ENCODE measurements at regions not wholly inside any gene's neighbourhood (a gene's known extent, or its start where the extent isn't known, plus 50 kb on each side); places are given as distances from the start of the nearest gene placed in this dataset.
"Not testable (repeated sequence)": the region's sequence is repeated elsewhere in the genome, so short reads cannot be mapped to it uniquely, and the experiment has no call there.

DNA sequence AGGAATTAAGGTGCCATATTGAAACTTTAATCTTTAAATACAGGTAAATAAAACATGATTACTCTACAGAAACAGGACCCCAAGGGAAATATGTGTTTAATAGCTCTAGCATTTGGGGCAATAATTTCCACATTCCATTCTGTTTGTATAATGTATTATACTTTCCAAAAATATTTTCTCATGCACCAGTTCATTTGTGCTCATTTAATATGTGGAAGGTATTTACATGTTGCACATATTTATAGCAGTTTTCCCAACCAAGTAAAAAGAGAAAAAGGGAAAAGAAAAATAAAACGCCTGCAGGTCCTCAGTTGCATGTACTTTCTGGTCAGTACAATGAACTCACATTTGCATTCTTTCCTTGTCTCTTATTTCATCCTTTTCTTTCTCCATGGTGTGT lies 129.5 kb upstream of the SULF2 start:
- TF ChIP-seq, protein P1, sequence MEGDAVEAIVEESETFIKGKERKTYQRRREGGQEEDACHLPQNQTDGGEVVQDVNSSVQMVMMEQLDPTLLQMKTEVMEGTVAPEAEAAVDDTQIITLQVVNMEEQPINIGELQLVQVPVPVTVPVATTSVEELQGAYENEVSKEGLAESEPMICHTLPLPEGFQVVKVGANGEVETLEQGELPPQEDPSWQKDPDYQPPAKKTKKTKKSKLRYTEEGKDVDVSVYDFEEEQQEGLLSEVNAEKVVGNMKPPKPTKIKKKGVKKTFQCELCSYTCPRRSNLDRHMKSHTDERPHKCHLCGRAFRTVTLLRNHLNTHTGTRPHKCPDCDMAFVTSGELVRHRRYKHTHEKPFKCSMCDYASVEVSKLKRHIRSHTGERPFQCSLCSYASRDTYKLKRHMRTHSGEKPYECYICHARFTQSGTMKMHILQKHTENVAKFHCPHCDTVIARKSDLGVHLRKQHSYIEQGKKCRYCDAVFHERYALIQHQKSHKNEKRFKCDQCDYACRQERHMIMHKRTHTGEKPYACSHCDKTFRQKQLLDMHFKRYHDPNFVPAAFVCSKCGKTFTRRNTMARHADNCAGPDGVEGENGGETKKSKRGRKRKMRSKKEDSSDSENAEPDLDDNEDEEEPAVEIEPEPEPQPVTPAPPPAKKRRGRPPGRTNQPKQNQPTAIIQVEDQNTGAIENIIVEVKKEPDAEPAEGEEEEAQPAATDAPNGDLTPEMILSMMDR (IDR thresholded peaks at IDR 0.05; ENCODE audit: insufficient read depth, low read depth, low read length) = no peak

DNA sequence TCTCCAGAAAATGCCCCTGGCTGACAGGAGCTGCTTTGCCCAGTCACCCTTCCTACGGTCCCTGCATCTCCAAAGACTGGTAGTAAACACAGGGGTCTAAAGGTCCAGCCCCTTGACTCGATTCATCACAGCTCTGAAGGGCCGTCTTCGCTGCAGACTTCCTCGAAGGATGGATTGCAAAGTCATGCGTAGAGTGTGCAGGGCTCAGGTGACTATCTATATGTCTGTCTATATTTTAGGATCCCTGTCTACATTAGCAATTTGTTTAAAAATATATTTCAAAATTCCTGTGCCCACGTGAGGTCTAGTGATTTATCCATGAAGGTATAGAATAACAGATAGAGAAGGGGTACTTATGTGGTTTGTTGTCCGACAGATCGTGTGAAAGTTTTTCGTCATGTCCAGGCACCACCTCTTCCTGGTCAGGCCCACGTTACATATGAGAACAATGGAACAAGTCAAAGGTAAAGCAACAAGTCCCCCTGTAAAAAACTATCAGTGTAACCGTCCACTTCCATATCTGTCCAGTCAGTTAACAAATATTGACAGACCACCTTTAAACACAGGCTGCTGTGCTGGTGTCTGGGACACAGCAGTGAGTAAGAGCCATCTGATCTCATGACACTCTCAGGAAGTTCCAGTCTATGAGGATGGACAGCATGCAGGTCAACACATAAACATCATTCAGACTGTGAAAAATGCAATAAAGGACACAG lies 127.7 kb upstream of the SULF2 start:
- DNase-seq (ENCODE audit: low read depth); H3K4me3 ChIP-seq (ENCODE audit: low read depth, low read length); CTCF ChIA-PET; POLR2A ChIA-PET; H3K27me3 ChIP-seq (ENCODE audit: control insufficient read depth, insufficient read depth, low read length); H3K36me3 ChIP-seq (ENCODE audit: control insufficient read depth, insufficient read depth, low read length): not testable (repeated sequence)

More for the DNA sequence above, 129.5 kb upstream of the SULF2 start:
- Histone ChIP-seq H3K36me3 (ENCODE audit: control insufficient read depth, insufficient read depth, low read length) (no peaks in the 10 kb centered on the region), H3K4me3 (ENCODE audit: low read depth, low read length) (no peak overlapping the region), H3K27me3 (ENCODE audit: control insufficient read depth, insufficient read depth, low read length) (no peaks in the 10 kb centered on the region; the same call in none of the 2 replicates)
- DNase-seq (ENCODE audit: low read depth) = no peak
- CTCF ChIA-PET = no interaction called here
- POLR2A ChIA-PET = interaction anchor here (0.7 kb wide), 1 partner anchor 381 kb away, joined by 8 read pairs; no protein-coding TSS in a partner anchor

DNA sequence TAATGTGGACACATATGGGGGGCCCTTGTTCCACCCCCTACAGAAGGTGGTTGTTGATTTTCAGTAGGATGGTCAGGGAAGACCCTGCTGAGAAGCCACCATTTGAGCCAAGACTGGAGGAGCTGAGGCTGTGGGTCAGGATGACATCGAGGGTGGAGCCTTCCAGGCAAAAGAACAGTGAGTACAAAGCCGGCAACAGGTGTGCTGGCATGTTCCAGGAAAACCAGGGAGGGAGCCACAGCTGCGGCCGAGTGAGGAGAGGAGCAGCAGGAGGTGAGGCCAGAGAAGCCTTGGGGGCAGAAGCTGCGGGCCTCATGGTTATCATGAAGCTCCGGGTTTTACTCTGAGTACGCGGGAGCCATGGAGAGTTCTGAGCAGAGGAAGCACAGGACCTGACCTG lies 126.9 kb upstream of the SULF2 start:
- H3K36me3 ChIP-seq (ENCODE audit: control insufficient read depth, insufficient read depth, low read length); H3K4me3 ChIP-seq (ENCODE audit: low read depth, low read length); POLR2A ChIA-PET; H3K27me3 ChIP-seq (ENCODE audit: control insufficient read depth, insufficient read depth, low read length); DNase-seq (ENCODE audit: low read depth): not testable (repeated sequence)
- CTCF ChIA-PET = interaction anchor here (1.2 kb wide), 1 partner anchor 708 kb away, joined by 4 read pairs; no protein-coding TSS in a partner anchor

DNA sequence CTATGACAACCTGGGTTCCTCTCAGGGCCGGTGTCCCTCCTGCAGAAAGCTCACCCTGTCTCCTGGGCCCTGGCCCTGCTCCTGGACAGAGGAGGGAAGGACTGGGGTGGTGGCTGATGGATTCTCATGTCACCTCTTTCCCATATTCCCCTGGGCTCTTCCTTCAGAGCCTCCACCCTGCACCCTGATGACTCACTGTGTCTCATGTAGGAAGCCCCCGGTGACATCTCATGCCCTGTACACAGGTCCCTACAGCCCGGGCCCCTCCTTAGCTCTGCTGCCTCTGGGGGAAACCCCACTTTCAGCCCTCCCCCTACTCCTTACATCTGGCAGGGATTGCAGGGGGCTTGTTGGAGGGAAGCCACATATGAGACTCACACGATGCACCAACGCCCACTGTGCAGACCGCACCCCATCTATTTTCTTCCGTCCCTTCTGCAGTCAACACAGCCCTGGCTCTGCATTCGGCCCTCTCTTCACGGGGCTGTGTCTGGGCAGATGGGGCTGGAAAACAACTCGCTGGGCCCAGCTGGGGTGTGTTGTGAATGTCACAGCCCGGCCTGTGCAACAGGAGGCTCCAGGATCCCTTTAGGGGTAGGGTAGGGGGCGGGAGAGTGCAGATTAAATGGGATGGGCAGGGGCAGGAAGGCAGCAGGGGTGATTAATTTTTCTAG lies 124.6 kb upstream of the SULF2 start:
- H3K4me3 ChIP-seq (ENCODE audit: low read depth, low read length); H3K27me3 ChIP-seq (ENCODE audit: control insufficient read depth, insufficient read depth, low read length); DNase-seq (ENCODE audit: low read depth); CTCF ChIA-PET; POLR2A ChIA-PET; H3K36me3 ChIP-seq (ENCODE audit: control insufficient read depth, insufficient read depth, low read length): not testable (repeated sequence)

DNA sequence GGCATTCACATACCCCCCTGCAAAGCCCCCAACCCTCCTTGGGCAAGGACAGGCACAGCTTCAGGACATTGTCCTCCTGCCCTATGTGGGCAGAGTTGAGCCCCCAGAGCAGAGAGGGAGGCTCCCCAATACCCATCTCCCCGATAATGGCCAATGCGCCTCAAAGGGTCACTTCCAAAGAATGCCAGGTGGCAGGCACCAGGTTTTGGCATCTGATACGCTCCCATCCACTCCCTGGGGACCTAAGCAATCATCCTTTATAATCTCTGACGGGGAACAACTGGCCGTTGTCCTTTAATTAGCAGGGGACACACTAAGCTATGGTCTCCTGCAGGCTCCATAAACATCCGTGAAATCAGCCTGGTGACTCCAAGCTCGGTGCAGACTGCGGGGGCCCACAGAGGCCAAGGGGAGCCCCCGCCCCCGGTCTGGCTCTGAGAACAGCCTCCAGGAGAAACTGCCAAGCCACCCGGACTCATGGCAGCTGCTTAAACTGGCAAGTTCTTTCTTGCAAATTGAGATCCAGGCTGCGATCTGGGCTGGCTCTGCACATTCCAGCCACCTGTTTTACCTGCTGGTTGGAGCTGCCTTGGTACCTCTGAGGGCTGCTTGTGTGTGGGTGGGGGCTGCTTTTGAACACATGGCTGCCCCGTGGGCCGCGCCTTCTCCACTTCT lies 123.2 kb upstream of the SULF2 start:
- H3K4me3 ChIP-seq (ENCODE audit: low read depth, low read length); POLR2A ChIA-PET; DNase-seq (ENCODE audit: low read depth); CTCF ChIA-PET; H3K36me3 ChIP-seq (ENCODE audit: control insufficient read depth, insufficient read depth, low read length); H3K27me3 ChIP-seq (ENCODE audit: control insufficient read depth, insufficient read depth, low read length): not testable (repeated sequence)

DNA sequence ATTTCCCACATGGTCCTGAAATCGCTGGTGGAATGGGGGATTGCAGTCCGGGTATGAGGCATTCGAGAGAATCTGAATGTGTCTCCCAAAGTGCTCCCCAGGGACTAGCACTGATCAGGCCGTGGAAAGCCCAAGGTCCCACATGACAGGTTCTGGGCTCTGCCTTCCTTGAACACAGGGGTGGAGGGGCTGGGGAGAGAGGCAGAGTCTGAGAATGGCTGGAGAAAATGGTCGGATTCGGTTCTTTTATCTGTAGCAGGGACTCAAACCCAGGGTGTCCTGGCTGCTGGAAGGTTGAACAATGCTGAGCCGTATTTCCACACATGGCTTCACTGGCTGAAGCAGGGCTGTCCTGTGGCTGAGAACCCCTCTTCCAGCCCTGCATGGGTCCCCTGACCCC lies 122.7 kb upstream of the SULF2 start:
- CTCF ChIA-PET; POLR2A ChIA-PET; H3K36me3 ChIP-seq (ENCODE audit: control insufficient read depth, insufficient read depth, low read length); DNase-seq (ENCODE audit: low read depth); H3K4me3 ChIP-seq (ENCODE audit: low read depth, low read length); H3K27me3 ChIP-seq (ENCODE audit: control insufficient read depth, insufficient read depth, low read length): not testable (repeated sequence)

DNA sequence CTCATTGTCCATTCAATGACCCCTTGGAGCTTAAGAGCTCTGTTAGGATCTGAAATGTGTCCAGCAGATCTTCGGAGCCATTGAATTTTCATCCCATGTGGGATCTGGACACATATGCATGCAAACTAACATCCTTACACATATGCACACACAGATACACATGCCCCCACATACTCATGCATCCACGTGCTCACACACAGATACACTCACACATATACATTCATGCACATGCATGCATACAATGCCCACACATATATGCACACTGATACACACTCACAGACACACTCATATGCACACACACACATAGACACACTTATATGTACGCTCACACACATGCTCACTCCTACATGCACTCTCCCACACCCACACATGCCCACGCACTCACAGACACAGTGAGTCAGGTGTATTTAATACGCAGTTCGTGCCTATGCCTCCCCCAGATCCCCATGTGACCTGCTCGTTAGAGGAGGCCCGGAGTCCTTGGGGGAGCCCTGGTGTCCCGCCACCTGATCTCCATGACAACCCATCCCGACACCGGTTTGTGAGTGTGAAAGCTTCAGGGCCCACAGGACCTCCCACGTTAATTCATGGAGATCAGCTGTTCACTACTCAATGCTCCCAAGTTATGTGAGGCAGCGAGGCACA lies 121.9 kb upstream of the SULF2 start:
- no peak for DNase-seq (ENCODE audit: low read depth)
- ChIA-PET CTCF (interaction anchor here (0.6 kb wide), 1 partner anchor 19 kb away, joined by 3 read pairs; no protein-coding TSS in a partner anchor), POLR2A (no interaction called here)
- Histone ChIP-seq H3K27me3 (ENCODE audit: control insufficient read depth, insufficient read depth, low read length) (peaks cover 5% of the 10 kb centered on the region), H3K4me3 (ENCODE audit: low read depth, low read length) (no peak overlapping the region), H3K36me3 (ENCODE audit: control insufficient read depth, insufficient read depth, low read length) (no peaks in the 10 kb centered on the region)
- TF ChIP-seq, protein P1 (IDR thresholded peaks at IDR 0.05; ENCODE audit: insufficient read depth, low read depth, low read length) = no peak
